ENCODE measurements at regions not wholly inside any gene's neighbourhood (a gene's known extent, or its start where the extent isn't known, plus 50 kb on each side); places are given as distances from the start of the nearest gene placed in this dataset.
"Not testable (repeated sequence)": the region's sequence is repeated elsewhere in the genome, so short reads cannot be mapped to it uniquely, and the experiment has no call there.

- Histone ChIP-seq H3K4me1 (no peaks in the 10 kb centered on the region), H3K9me3 (no peaks in the 10 kb centered on the region), H3K27ac (no peak overlapping the region), H3K27me3 (no peaks in the 10 kb centered on the region), H3K36me3 (no peaks in the 10 kb centered on the region), H3K4me3 (no peak overlapping the region)
- no peak for TF ChIP-seq CTCF (IDR thresholded peaks at IDR 0.05)
- DNase-seq (no peak), ATAC-seq (no peak)
- intact Hi-C loops (cut with DNase I) = no loop called here
Measured at GRCh38 chr2:134035605-134036370, 218.1 kb upstream of the MGAT5 start.

GRCh38 chr2:134039912-134040581 lies 213.8 kb upstream of the MGAT5 start:
- H3K36me3 ChIP-seq = no peaks in the 10 kb centered on the region
- DNase-seq (no peak), ATAC-seq (no peak)
- intact Hi-C loops (cut with DNase I) = no loop called here
- no peak overlapping the region for H3K4me3 ChIP-seq
- no peak overlapping the region for H3K27ac ChIP-seq
- no peak for TF ChIP-seq CTCF (IDR thresholded peaks at IDR 0.05)
- H3K9me3 ChIP-seq = no peaks in the 10 kb centered on the region
- no peaks in the 10 kb centered on the region for H3K4me1 ChIP-seq
- no peaks in the 10 kb centered on the region for H3K27me3 ChIP-seq

GRCh38 chr2:134040626-134041172 lies 213.2 kb upstream of the MGAT5 start:
- H3K4me3 ChIP-seq; H3K9me3 ChIP-seq; H3K4me1 ChIP-seq; intact Hi-C loops (cut with DNase I); H3K27me3 ChIP-seq; DNase-seq; ATAC-seq; H3K36me3 ChIP-seq; H3K27ac ChIP-seq: not testable (repeated sequence)

GRCh38 chr2:134041877-134042276 lies 212.0 kb upstream of the MGAT5 start:
- DNase-seq = no peak
- intact Hi-C loops (cut with DNase I) = no loop called here
- H3K27me3 ChIP-seq = no peaks in the 10 kb centered on the region
- no peaks in the 10 kb centered on the region for H3K4me1 ChIP-seq
- no peak overlapping the region for H3K4me3 ChIP-seq
- no peak for TF ChIP-seq CTCF (IDR thresholded peaks at IDR 0.05)
- H3K9me3 ChIP-seq = no peaks in the 10 kb centered on the region
- H3K27ac ChIP-seq = no peak overlapping the region
- ATAC-seq = no peak
- H3K36me3 ChIP-seq = no peaks in the 10 kb centered on the region

GRCh38 chr2:134043028-134043427 lies 210.8 kb upstream of the MGAT5 start:
- H3K27ac ChIP-seq; H3K9me3 ChIP-seq; H3K27me3 ChIP-seq; DNase-seq; intact Hi-C loops (cut with DNase I); H3K4me1 ChIP-seq; ATAC-seq; H3K36me3 ChIP-seq; H3K4me3 ChIP-seq: not testable (repeated sequence)

GRCh38 chr2:134052173-134052572 lies 201.7 kb upstream of the MGAT5 start:
- Histone ChIP-seq H3K27ac (no peak overlapping the region), H3K9me3 (no peaks in the 10 kb centered on the region), H3K4me1 (no peaks in the 10 kb centered on the region), H3K27me3 (no peaks in the 10 kb centered on the region), H3K36me3 (no peaks in the 10 kb centered on the region), H3K4me3 (no peak overlapping the region)
- ATAC-seq (no peak), DNase-seq (no peak)
- intact Hi-C loops (cut with DNase I) = no loop called here
- TF ChIP-seq CTCF (IDR thresholded peaks at IDR 0.05) = no peak
